Keratinocyte (primary cell): ENCODE measurements at regions not wholly inside any gene's neighbourhood (a gene's known extent, or its start where the extent isn't known, plus 50 kb on each side); places are given as distances from the start of the nearest gene placed in this dataset.

Experiments used
- DNase-seq: peaks from one replicate; pipeline ENCODE4 v3.0.0-alpha.2; 2011; ENCODE audit warnings: low read depth, missing footprints, low spot score
- FAIRE-seq: peaks from 2 replicates; lab custom pipeline; 2011; peaks lifted over from hg19 to GRCh38; lab: Jason Lieb, UNC
- H2AFZ ChIP-seq: 2 replicates; pipeline ENCODE4 v1.6.0; 2012; ENCODE audit warnings: low read length, control low read depth, inconsistent platforms; ENCODE audit not compliant: control insufficient read depth
- H3K27ac ChIP-seq: 2 replicates; pipeline ENCODE4 v1.5.1; 2011; ENCODE audit warnings: low read length; ENCODE audit not compliant: control insufficient read depth, insufficient read depth
- H3K27me3 ChIP-seq: 3 replicates; pipeline ENCODE4 v1.6.0; 2011; ENCODE audit warnings: low read length; ENCODE audit not compliant: control insufficient read depth, insufficient read depth; ENCODE audit errors: extremely low read depth
- H3K36me3 ChIP-seq, 2 experiments: 2 replicates in 1 of 2; 3 replicates in 1 of 2; pipeline ENCODE4 v1.5.1; 2011; ENCODE audit warnings: low read length in 2 of 2, mild to moderate bottlenecking in 1 of 2; ENCODE audit not compliant: control insufficient read depth in 2 of 2, insufficient read depth in 2 of 2; ENCODE audit errors: extremely low read depth in 1 of 2
- H3K4me1 ChIP-seq: 3 replicates; pipeline ENCODE4 v1.5.1; 2011; ENCODE audit warnings: low read length; ENCODE audit not compliant: control insufficient read depth, insufficient read depth; ENCODE audit errors: extremely low read depth
- H3K4me2 ChIP-seq: 3 replicates; pipeline ENCODE4 v1.6.0; 2011; ENCODE audit warnings: low read depth, low read length; ENCODE audit not compliant: control insufficient read depth, insufficient read depth; ENCODE audit errors: extremely low read depth
- H3K4me3 ChIP-seq, 3 experiments: fragments of 200-600 bp in 1 of 3; sonication (generic) in 1 of 3; 2 replicates in 2 of 3; 3 replicates in 1 of 3; pipeline ENCODE4 v1.5.1; 2011 to 2016; ENCODE audit warnings: low read length in 3 of 3, mild to moderate bottlenecking in 3 of 3, control low read depth in 2 of 3, inconsistent platforms in 1 of 3, low read depth in 1 of 3, mixed read lengths in 1 of 3, mixed run types in 1 of 3, moderate library complexity in 1 of 3; ENCODE audit not compliant: control insufficient read depth in 2 of 3, insufficient read depth in 2 of 3; ENCODE audit errors: extremely low read depth in 1 of 3
- H3K79me2 ChIP-seq: 2 replicates; pipeline ENCODE4 v1.6.0; 2012; ENCODE audit warnings: low read length; ENCODE audit not compliant: control insufficient read depth, insufficient read depth
- H3K9ac ChIP-seq: 3 replicates; pipeline ENCODE4 v1.6.0; 2011; ENCODE audit warnings: low read length; ENCODE audit not compliant: control insufficient read depth, insufficient read depth; ENCODE audit errors: extremely low read depth
- H3K9me1 ChIP-seq: 3 replicates; pipeline ENCODE4 v1.6.0; 2011; ENCODE audit warnings: low read length; ENCODE audit not compliant: control insufficient read depth, insufficient read depth; ENCODE audit errors: extremely low read depth
- H3K9me3 ChIP-seq: 2 replicates; pipeline ENCODE4 v1.5.1; 2012; ENCODE audit warnings: low read depth, low read length; ENCODE audit not compliant: control insufficient read depth
- H4K20me1 ChIP-seq: 3 replicates; pipeline ENCODE4 v1.6.0; 2011; ENCODE audit warnings: low read length; ENCODE audit not compliant: control insufficient read depth, insufficient read depth; ENCODE audit errors: extremely low read depth
- CTCF ChIP-seq, 3 experiments: IDR thresholded peaks in 1 of 3; conservative IDR thresholded peaks in 1 of 3; optimal IDR thresholded peaks in 1 of 3; 2 replicates in 2 of 3; 3 replicates in 1 of 3; pipeline versions ENCODE3 to v1.5.1; 2011; ENCODE audit warnings: low read length in 3 of 3, mild to moderate bottlenecking in 3 of 3, moderate library complexity in 2 of 3, control low read depth in 1 of 3, inconsistent platforms in 1 of 3; ENCODE audit not compliant: insufficient read depth in 2 of 3; ENCODE audit errors: extremely low read depth in 1 of 3
- EZH2 ChIP-seq: IDR thresholded peaks from one replicate; pipeline ENCODE4 v1.6.1; 2012; ENCODE audit warnings: inconsistent platforms, mild to moderate bottlenecking, low read length, moderate library complexity
- dilution Hi-C: fragments of 300-500 bp; cut with MboI; formaldehyde crosslinking; loops from one replicate; pipeline ENCODE4 v1.7.0; 2020; ENCODE audit warnings: low sequenced_read_pairs; ENCODE audit not compliant: extremely low pct_ligation_motif_present

- DNase-seq (no peak), FAIRE-seq (no peak)
- TF ChIP-seq CTCF (optimal IDR thresholded peaks at IDR 0.05 in 1 of 3, IDR thresholded peaks at IDR 0.05 in 1 of 3, conservative IDR thresholded peaks at IDR 0.05 in 1 of 3; ENCODE audit: extremely low read depth in 1 of 3, insufficient read depth in 2 of 3, low read length in 3 of 3) (no peak), EZH2 (no peak)
- Histone ChIP-seq H2AFZ (no peak overlapping the region), H3K27ac (no peak overlapping the region), H3K4me2 (no peak overlapping the region), H3K9ac (no peak overlapping the region), H3K27me3 (no peaks in the 10 kb centered on the region), H3K4me3 (no peak overlapping the region), H3K9me3 (no peaks in the 10 kb centered on the region), H3K36me3 (no peaks in the 10 kb centered on the region), H3K4me1 (no peaks in the 10 kb centered on the region), H4K20me1 (no peaks in the 10 kb centered on the region), H3K9me1 (no peaks in the 10 kb centered on the region), H3K79me2 (no peaks in the 10 kb centered on the region)
- dilution Hi-C loops, result no loop called here
Observed at GRCh38 chr3:22175947-22176346, 424.9 kb upstream of the ZNF385D start.

- no peaks in the 10 kb centered on the region for H3K4me1 ChIP-seq
- H3K4me2 ChIP-seq, result no peak overlapping the region
- H4K20me1 ChIP-seq, result no peaks in the 10 kb centered on the region
- dilution Hi-C loops, result no loop called here
- no peak overlapping the region for H3K27ac ChIP-seq
- no peaks in the 10 kb centered on the region for H3K9me3 ChIP-seq
- DNase-seq (no peak), FAIRE-seq (no peak)
- H2AFZ ChIP-seq, result no peak overlapping the region
- H3K27me3 ChIP-seq, result no peaks in the 10 kb centered on the region
- TF ChIP-seq EZH2, result no peak
- TF ChIP-seq CTCF (optimal IDR thresholded peaks at IDR 0.05 in 1 of 3, IDR thresholded peaks at IDR 0.05 in 1 of 3, conservative IDR thresholded peaks at IDR 0.05 in 1 of 3; ENCODE audit: extremely low read depth in 1 of 3, insufficient read depth in 2 of 3, low read length in 3 of 3), result no peak
- no peaks in the 10 kb centered on the region for H3K36me3 ChIP-seq
- H3K79me2 ChIP-seq, result no peaks in the 10 kb centered on the region
- no peak overlapping the region for H3K9ac ChIP-seq
- no peaks in the 10 kb centered on the region for H3K9me1 ChIP-seq
- H3K4me3 ChIP-seq, result no peak overlapping the region
Observed at GRCh38 chr3:22176911-22177310, 425.9 kb upstream of the ZNF385D start.
